GM21723 (cell line): ENCODE measurements at regions not wholly inside any gene's neighbourhood (a gene's known extent, or its start where the extent isn't known, plus 50 kb on each side); places are given as distances from the start of the nearest gene placed in this dataset.

ENCODE experiments used
- ATAC-seq: cut with Tn5 transposase; IDR thresholded peaks from one replicate; pipeline ENCODE4 v1.9.1; 2021; ENCODE audit warnings: mild to moderate bottlenecking, moderate library complexity; ENCODE audit not compliant: unreplicated experiment

GRCh38 chr6:105482227-105482844 lies 79.5 kb upstream of the PREP start:
- ATAC-seq = no peak

- ATAC-seq = no peak
Measured at GRCh38 chr6:105476978-105477377, 74.1 kb upstream of the PREP start.

GRCh38 chr6:105474234-105474633 lies 71.4 kb upstream of the PREP start:
- ATAC-seq = no peak

- no peak for ATAC-seq
Measured at GRCh38 chr6:105469946-105470345, 67.1 kb upstream of the PREP start.

- no peak for ATAC-seq
Measured at GRCh38 chr6:105468850-105469249, 66.0 kb upstream of the PREP start.

DNA sequence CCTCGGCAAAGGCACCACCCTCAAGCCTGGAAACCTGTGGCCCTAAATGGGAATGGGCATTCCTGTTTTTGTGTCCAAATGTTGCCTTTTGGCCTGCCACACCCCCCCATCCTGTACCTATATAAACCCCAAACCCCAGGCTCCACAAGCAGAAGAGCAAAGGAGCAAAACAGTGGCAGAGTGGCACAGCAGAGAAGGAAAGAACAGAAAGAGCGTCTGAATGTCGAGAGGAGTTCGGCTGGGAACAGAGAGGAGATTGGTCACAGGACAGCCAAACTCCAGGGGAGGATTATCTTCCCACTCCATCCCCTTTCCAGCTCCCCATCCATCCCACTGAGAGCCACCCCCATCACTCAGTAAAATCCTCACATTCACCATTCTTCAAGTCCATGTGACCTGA lies 58.0 kb upstream of the PREP start:
- ATAC-seq = no peak

DNA sequence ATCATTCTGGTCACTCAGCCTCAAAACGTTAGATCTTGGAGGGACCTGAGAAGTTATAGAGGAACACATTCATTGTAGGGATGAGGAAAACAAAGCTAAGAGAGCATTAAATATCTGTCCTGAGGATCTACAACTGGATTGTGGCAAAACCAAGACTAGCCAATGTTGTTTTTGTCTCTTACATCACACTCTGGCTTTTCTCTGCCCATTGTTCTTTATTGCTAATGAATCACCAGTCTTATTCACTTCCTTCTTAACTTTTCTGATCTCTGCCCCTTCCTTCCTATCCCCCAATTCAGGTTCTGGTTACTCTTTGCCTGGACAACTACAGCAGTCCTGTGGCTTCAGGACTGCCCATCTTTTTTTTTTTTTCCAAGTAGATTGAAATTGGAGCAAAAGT lies 57.0 kb upstream of the PREP start:
- ATAC-seq = no peak

- ATAC-seq = peak; percentile 97
Measured at GRCh38 chr6:105459049-105459448, 56.2 kb upstream of the PREP start.

DNA sequence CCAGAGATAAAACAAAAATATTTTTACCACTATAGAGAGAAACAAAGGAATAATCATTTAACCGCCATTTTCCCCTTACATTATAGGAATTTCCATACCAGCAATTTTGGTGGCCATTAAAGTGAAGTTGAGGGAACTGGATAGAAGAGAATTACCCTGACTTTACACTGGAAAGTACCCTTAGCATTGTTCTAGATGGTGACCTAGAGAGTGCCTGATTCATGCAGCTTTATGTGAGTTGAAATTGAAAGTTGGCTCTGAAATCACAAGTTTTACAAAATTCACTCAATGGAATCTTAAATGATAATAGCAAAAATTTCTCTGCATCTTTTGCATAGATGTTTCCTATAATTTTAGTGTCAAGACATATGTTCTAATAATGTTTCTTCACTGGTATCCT lies 55.7 kb upstream of the PREP start:
- peak; percentile 52 for ATAC-seq

- no peak for ATAC-seq
Measured at GRCh38 chr6:105458084-105458483, 55.2 kb upstream of the PREP start.

DNA sequence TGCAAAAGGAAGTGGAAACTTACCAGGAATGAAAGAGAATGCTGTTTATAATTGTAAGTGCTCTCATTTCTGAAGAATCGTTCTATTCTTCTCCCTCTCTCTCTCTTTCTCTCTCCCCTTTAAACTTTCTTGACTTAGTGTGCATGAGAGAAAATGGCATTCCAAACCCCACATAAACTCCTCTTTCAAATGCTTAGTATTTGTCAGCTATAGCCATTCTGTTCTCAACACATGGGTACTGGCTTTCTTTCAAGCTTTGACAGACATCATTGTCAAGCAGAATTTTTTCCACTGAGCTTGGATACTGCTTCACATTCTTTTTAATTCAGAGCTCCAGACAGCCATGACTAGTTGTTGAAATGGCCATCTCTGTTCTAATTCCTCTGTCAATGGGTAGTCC lies 51.1 kb upstream of the PREP start:
- no peak for ATAC-seq

DNA sequence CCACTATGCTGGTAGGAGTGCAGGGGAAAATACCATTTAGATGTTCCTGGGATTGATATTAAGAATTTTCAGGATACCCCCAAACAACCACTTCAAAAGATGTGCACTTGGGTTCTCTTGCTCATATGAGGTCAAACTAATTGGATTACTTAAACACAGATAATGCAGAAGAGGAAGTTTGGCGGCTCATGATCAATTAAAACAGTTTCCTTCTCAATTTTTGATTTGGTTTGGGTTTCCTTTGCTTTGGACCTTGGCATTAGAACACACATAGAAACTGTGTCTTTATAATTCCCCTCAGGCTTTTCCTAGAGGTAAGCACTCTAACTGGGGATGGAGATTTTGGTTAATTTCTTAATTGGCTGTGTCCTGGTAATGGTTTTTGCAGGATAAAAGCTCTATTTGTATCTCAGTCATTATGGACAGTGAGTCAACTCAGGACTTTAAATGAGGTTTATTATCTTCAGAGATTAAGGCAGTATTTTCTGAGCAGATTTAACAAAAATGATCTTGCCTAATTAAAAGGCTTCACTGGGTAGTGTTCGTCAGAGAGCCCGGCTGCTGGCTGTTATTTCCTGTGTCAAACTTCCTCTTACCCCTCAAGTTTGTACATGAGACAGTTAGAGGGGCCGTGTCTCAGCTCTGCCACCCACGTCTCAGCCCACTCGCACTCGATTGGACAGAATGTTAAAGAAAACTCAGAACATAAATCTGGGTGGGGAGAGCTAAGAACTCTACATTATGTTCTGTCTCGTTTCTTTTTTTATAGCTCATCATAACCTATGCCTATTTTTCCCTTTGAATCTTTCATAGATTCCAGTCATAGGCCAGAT lies 50.3 kb upstream of the PREP start:
- peak; percentile 81 for ATAC-seq
